ENCODE measurements at regions not wholly inside any gene's neighbourhood (a gene's known extent, or its start where the extent isn't known, plus 50 kb on each side); places are given as distances from the start of the nearest gene placed in this dataset.

DNA sequence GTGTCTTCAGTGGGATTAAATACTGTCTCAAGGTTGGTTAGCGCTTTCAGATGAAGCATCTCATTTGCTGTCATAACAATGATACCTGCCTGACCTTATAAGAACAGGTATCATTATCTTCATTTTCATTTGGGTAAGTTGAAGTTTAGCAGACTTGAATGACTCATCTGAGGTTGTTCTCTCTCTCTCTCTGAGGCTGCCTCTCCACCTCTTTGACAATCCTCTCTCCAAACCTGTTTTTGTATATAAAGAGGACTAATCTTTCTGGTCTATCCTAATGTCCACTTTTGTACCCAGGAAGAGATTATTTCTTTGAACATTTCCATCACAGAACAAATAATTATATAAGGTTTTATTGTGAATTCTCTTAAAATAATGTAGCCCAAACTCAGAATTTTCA, 291.4 kb downstream of the KLF6 start:
- dilution Hi-C loops (cut with HindIII; ENCODE audit: low sequenced_read_pairs, unreplicated experiment) (no loop called here), intact Hi-C loops (cut with micrococcal nuclease) (no loop called here), in situ Hi-C loops (cut with MboI; ENCODE audit: low sequenced_read_pairs) (no loop called here)
- Histone ChIP-seq H3K4me2 (ENCODE audit: low read depth, low read length) (no peak overlapping the region), H3K4me3 (ENCODE audit: insufficient read depth, low read depth, low read length) (no peak overlapping the region), H3K18ac (ENCODE audit: low read depth, low read length) (no peak overlapping the region), H2AK9ac (replicated peaks; ENCODE audit: low read depth, low read length, poor library complexity) (no peak overlapping the region), H2BK15ac (ENCODE audit: low read depth, low read length) (no peak overlapping the region), H3K9me1 (ENCODE audit: insufficient read depth, low read length) (peaks cover 3% of the 10 kb centered on the region; the same call in 1 of the 2 replicates), H3K27me3 (ENCODE audit: control insufficient read depth, insufficient read depth, low read length) (no peaks in the 10 kb centered on the region), H2BK120ac (ENCODE audit: low read depth, low read length) (no peak overlapping the region), H3K4me1 (ENCODE audit: control insufficient read depth, insufficient read depth, low read length) (no peaks in the 10 kb centered on the region), H3K36me3 (ENCODE audit: control insufficient read depth, insufficient read depth, low read length) (no peaks in the 10 kb centered on the region), H3K9ac (ENCODE audit: low read depth, low read length) (no peak overlapping the region), H4K91ac (ENCODE audit: insufficient read depth, low read depth, low read length) (no peak overlapping the region), H2BK20ac (ENCODE audit: low read depth, low read length) (no peak overlapping the region), H4K8ac (ENCODE audit: low read depth in 2 of 2, low read length in 2 of 2) (no peak overlapping the region), H3K9me3 (ENCODE audit: control insufficient read depth, insufficient read depth, low read length) (no peaks in the 10 kb centered on the region), H3K14ac (replicated peaks; ENCODE audit: low read depth, low read length) (no peak overlapping the region), H2AFZ (replicated peaks; ENCODE audit: low read length, poor library complexity) (no peak overlapping the region), H4K20me1 (ENCODE audit: insufficient read depth, low read length) (no peaks in the 10 kb centered on the region), H3K79me1 (ENCODE audit: low read depth in 1 of 2, low read length in 2 of 2) (no peaks in the 10 kb centered on the region), H2AK5ac (ENCODE audit: low read depth, low read length) (no peak overlapping the region), H4K5ac (ENCODE audit: low read depth, low read length) (no peak overlapping the region), H3K27ac (ENCODE audit: insufficient read depth, low read length) (no peak overlapping the region), H3K4ac (ENCODE audit: low read depth, low read length) (no peak overlapping the region), H3K23ac (ENCODE audit: low read depth, low read length) (no peak overlapping the region), H3K56ac (ENCODE audit: extremely low read depth, insufficient read depth, low read length) (no peak overlapping the region), H2BK5ac (ENCODE audit: low read depth, low read length, poor library complexity, severe bottlenecking) (no peak overlapping the region)
- ATAC-seq (ENCODE audit: low read depth) (no peak), DNase-seq (no peak)
- POLR2A ChIA-PET (ENCODE audit: unreplicated experiment): no interaction called here
- TF ChIP-seq FOS (IDR thresholded peaks at IDR 0.05; ENCODE audit: low read depth, low read length): no peak
- no peak for TF ChIP-seq RAD21 (IDR thresholded peaks at IDR 0.05; ENCODE audit: low read length)
- no peak for TF ChIP-seq ELK1 (IDR thresholded peaks at IDR 0.05; ENCODE audit: borderline replicate concordance, low read depth, low read length)
- TF ChIP-seq CHD1 (IDR thresholded peaks at IDR 0.05; ENCODE audit: low read depth, low read length): no peak
- TF ChIP-seq NFE2L2 (IDR thresholded peaks at IDR 0.05; ENCODE audit: low read depth, low read length): no peak
- no peak for TF ChIP-seq CEBPB (IDR thresholded peaks at IDR 0.05; ENCODE audit: low read depth, low read length)
- TF ChIP-seq MAZ (IDR thresholded peaks at IDR 0.05; ENCODE audit: borderline replicate concordance, low read depth, low read length): no peak
- no peak for TF ChIP-seq MXI1 (IDR thresholded peaks at IDR 0.05; ENCODE audit: borderline replicate concordance, low read depth, low read length)
- TF ChIP-seq, protein P1, sequence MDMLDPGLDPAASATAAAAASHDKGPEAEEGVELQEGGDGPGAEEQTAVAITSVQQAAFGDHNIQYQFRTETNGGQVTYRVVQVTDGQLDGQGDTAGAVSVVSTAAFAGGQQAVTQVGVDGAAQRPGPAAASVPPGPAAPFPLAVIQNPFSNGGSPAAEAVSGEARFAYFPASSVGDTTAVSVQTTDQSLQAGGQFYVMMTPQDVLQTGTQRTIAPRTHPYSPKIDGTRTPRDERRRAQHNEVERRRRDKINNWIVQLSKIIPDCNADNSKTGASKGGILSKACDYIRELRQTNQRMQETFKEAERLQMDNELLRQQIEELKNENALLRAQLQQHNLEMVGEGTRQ (IDR thresholded peaks at IDR 0.05; ENCODE audit: low read depth, low read length): no peak
- no peak for TF ChIP-seq CTCF (conservative IDR thresholded peaks at IDR 0.05; ENCODE audit: low read depth, low read length)
- TF ChIP-seq BHLHE40 (IDR thresholded peaks at IDR 0.05; ENCODE audit: low read depth, low read length): no peak
- no peak for TF ChIP-seq MAFK (IDR thresholded peaks at IDR 0.05; ENCODE audit: low read depth, low read length)
- TF ChIP-seq RCOR1 (IDR thresholded peaks at IDR 0.05; ENCODE audit: insufficient replicate concordance, low read length): no peak
- no peak for TF ChIP-seq RFX5 (IDR thresholded peaks at IDR 0.05; ENCODE audit: low read depth, low read length)
- no peak for TF ChIP-seq SMC3 (IDR thresholded peaks at IDR 0.05; ENCODE audit: low read depth, low read length)
- TF ChIP-seq POLR2A (IDR thresholded peaks at IDR 0.05; ENCODE audit: low read depth, low read length): no peak
- WGBS, 2 experiments (ENCODE audit: extremely low coverage in 2 of 2, insufficient read length in 1 of 2): no CpG with 5 or more reads among the region's 1 CpG
- CTCF ChIA-PET: no interaction called here
- BruUV-seq (replicated peaks): no TSS peak
